ENCODE measurements at regions not wholly inside any gene's neighbourhood (a gene's known extent, or its start where the extent isn't known, plus 50 kb on each side); places are given as distances from the start of the nearest gene placed in this dataset.

GRCh38 chr13:90797335-90797734, 550.2 kb upstream of the MIR17HG start:
- TF ChIP-seq CTCF (conservative IDR thresholded peaks at IDR 0.05) (no peak), EZH2 (IDR thresholded peaks at IDR 0.05; ENCODE audit: low read depth) (no peak)
